Hematopoietic multipotent progenitor cell treated with erythropoietin and hydrocortisone succinate and interleukin-3 and kit ligand, for 8 days (in vitro differentiated cells): ENCODE measurements at regions not wholly inside any gene's neighbourhood (a gene's known extent, or its start where the extent isn't known, plus 50 kb on each side); places are given as distances from the start of the nearest gene placed in this dataset.
"Not testable (repeated sequence)": the region's sequence is repeated elsewhere in the genome, so short reads cannot be mapped to it uniquely, and the experiment has no call there.

ENCODE experiments used
- DNase-seq: peaks from one replicate; pipeline ENCODE4 v3.0.0-alpha.2; 2015

- DNase-seq: no peak
These were observed 192.5 kb upstream of the SEMA3C start for GRCh38 chr7:81111358-81111757.

- DNase-seq: no peak
These were observed 191.8 kb upstream of the SEMA3C start for GRCh38 chr7:81110673-81111072.

DNA sequence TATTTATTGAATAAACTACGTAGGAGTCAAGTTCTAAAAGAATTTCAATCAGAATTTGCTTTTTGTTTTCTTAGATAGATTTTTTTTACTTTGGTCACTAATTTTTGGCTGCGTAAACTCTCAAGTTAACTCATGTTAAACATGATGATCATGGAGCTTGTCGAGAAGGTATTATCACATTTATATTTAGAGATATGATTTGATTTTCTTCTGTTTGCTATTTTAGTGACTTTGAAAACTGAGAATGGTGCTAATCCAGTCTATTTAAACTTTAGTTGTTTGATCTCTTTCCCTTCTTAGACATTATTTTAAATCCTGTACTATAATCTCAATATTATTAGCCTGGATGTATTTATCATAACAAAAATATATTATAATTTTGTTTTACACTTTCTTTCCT, 179.4 kb upstream of the SEMA3C start:
- DNase-seq: no peak

DNA sequence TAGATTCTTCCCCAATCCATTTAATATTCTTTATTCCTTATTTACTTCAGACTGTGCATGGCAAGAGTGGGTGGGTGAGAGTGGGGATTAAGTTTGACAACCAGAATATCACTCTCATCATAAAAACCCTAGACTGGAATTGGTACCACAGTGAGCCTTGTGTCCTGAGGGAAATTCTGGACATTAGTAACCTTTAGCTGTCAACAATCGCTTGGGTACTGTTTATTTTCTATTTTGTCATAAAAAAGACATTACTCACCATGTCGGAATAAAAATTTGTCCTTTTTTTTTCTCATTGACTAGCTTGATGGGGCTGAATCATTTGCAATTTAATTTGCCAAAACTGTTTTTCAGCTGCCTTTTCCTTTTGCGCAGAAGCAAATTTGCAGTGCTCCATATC, 176.1 kb upstream of the SEMA3C start:
- DNase-seq: no peak

DNA sequence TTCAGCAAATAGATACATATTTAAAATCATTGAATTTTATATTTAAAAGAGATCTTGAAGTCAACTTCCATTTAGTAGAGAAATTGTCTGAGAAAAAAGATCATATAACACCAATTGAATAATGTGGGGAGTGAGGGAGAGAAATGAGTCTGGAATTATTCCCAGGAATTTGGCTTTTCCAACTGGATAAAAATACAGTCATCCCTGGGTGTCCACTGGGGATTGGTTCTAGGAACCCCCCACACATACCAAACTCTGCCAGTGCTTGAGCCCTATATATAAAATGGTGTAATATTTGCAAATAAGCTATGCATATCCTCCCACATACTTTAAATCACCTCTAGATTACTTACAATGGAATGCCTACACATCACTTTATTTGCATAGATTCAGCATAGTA, 162.8 kb upstream of the SEMA3C start:
- DNase-seq: no peak

DNA sequence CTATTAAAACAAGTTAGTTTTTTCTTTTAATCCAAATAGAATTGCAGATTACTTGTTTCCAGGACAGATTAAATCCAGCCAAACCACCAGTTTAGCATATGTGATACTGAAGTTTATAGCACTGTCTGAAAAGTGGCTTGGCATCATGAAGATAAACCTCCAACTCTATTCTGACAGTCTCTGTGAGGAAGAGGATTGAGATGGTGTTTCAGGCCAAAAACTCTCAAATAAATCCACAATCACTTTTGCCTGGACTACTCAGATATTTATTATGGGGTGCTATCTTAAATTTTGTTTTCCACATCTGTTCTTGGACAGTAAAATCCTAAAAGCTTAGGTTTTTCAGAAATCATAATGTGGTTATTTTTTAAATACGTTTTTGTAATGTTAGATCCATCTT, 161.7 kb upstream of the SEMA3C start:
- no peak for DNase-seq

DNA sequence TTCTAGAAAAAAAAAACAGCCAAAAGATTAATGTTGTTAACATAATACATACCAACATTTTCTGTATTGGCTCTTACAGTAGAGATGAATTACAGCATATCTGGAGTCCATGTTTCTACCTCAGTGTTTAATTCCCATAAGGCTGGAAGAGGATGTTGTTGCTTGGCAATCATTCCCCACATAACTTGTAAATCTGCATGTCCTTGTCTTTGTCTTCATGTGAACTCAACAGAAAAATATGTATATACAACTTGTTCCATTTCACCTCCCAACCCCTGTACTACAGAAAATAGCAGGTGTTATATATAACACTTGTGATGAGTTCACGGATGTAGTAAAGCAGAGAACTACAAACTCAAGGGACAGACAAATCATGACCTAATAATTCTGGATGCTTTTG, 160.9 kb upstream of the SEMA3C start:
- no peak for DNase-seq

- no peak for DNase-seq
These were observed 156.3 kb upstream of the SEMA3C start for GRCh38 chr7:81075150-81075549.

DNA sequence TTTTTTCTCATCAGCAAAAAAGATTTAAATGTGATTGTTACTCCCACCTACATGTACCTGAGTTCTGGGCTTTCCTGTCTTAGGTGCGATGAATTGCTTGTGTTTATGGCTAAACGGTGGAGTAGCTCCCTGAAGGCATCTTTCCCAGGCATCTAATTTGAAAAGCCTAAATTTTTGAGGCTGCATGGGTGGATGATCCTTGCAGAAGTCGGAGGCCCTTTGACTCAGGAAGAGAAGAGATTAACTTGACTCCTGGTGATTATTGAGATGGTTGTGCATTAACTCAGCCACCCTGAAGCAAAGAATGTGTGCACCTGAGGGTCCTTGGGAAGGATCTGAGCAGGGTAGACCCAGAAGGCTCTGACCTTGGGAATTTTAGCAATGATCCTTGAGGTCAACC, 155.6 kb upstream of the SEMA3C start:
- DNase-seq: no peak

DNA sequence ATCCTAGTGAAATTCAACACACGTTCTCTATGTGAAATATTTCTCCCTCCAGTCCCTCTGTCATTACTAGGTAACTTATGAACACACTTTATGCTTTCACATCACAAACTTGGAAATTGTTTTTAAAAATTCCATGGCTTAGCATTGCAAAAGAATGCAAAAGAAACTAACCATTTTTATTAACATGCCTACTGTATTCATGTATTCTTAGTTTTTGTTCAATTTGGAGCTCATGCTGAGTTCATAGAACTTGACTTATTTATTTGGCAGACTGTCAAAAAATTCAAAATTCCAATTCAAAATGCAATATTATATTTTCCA, 155.0 kb upstream of the SEMA3C start:
- no peak for DNase-seq

DNA sequence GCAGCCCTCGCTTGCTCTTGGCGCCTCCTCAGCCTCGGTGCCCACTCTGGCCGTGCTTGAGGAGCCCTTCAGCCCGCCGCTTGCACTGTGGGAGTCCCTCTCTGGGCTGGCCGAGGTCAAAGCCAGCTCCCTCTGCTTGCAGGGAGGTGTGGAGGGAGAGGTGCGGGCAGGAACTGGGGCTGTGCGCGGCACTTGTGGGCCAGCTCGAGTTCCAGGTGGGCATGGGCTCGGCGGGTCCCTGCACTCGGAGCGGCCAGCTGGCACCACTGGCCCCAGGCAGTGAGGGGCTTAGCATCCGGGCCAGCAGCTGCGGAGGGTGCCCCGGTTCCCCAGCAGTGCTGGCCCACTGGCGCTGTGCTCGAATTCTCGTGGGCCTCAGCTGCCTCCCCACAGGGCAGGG, 152.1 kb upstream of the SEMA3C start:
- DNase-seq: no peak

- DNase-seq: no peak
These were observed 147.9 kb upstream of the SEMA3C start for GRCh38 chr7:81066797-81067196.

GRCh38 chr7:81064426-81064825, 145.6 kb upstream of the SEMA3C start:
- no peak for DNase-seq

GRCh38 chr7:81062755-81063154, 143.9 kb upstream of the SEMA3C start:
- no peak for DNase-seq

DNA sequence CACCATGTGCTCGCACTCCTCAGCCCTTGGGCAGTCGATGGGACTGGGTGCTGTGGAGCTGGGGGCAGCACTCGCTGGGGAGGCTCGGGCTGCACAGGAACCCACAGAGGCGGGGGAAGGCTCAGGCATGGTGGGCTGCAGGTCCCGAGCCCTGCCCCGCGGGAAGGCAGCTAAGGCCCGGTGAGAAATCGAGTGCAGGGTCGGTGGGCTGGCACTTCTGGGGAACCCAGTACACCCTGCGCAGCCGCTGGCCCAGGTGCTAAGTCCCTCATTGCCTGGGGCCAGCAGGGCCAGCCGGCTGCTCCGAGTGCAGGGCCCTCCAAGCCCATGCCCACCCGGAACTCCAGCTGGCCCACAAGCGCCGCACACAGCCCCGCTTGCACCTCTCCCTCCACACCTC, 138.6 kb upstream of the SEMA3C start:
- not testable (repeated sequence) for DNase-seq

DNA sequence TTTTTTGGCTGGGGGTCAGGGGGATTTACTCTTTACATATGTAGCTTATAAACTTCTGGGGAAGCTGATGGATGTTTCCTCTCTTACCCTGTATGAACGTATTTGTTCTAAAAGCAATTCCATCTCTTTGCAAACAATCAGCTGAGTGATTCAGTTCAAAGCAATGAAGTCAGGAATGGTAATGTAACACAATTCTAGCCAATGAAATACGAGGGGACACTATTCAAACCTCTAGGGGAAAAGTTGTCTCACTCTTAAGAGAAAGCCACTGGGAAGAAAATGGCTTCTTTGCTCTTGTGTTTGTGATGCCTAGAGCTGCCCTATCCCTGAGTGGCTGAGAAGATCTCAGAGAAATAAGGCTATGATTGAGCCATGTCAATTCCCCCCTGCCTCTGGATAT, 134.8 kb upstream of the SEMA3C start:
- DNase-seq: no peak

GRCh38 chr7:81051811-81052413, 133.1 kb upstream of the SEMA3C start:
- no peak for DNase-seq

- no peak for DNase-seq
These were observed 126.7 kb upstream of the SEMA3C start for GRCh38 chr7:81045491-81046030.

GRCh38 chr7:81042646-81043045, 123.8 kb upstream of the SEMA3C start:
- not testable (repeated sequence) for DNase-seq

DNA sequence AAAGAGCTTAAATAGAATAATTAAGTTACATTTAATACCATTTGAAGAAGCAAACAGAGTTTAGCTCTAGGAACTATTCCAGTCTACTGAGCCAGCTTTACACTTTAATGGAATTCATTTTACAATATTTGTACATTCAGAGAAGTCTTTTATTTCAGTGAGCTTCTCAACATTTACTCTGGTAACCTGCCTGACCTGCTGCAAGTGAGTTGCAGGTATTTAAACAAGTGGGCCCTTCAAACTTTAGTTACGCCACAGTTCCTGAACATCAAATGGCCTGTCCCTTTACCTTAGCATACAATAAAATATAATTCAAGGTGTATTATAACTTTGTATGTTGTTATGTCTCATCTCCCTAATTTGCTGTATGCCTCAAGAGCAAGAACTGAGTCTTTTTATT, 121.6 kb upstream of the SEMA3C start:
- DNase-seq: no peak

- DNase-seq: no peak
These were observed 118.0 kb upstream of the SEMA3C start for GRCh38 chr7:81036871-81037270.

DNA sequence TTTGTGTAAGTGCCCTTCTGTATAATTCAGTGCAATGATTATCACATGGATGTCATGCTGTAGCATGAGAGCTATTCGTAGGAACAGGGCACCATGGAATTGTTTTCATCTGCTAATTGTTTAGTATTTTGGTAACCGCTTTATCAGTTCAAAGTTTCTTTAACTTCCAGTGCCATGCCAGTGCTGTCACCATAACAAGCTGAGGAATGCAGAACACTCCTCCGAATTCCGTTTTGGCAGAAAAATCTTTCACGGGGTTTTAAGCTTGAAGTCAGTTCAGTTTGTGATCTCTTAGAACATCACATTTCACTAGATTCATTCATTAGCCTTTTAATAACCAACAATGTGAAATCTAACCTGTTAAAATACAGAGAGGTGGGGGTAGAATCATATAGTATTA, 117.2 kb upstream of the SEMA3C start:
- no peak for DNase-seq

DNA sequence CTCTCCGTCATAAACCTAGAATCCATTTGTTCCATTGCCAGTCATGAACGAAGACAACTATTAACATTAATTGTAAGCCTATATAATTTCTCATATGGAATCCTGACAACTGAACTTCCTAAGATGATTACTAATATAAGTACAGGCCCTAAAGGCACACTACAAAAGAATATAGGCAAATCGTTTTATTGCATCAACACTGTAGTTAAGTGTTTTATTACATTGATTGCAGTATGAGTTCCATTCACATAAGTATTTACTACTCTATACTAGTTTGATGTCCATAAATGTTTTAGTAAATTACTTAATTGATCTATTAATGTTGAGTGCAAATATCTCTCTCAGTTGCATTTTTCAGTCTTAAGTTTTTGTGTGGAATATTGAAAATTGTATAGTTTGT, 113.1 kb upstream of the SEMA3C start:
- no peak for DNase-seq

- DNase-seq: no peak
These were observed 112.4 kb upstream of the SEMA3C start for GRCh38 chr7:81031243-81031642.

DNA sequence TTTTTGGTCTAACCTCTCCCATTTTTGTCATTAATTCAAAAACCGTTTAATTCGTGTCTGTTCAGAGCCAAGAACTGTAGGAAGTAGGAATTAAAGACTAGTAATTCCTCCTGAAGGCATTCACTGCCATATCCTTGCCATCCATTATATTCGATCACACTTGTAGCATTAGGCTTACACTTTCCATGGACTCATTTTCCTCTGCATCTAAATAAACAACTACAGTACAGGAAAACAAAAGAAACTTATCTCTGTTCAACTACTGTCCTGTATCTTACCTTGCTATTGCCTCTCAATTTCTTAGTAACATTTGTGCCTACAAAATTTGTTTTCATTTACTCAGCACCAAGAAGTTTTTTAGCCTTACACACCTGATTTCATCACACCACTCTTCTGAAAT, 111.6 kb upstream of the SEMA3C start:
- no peak for DNase-seq

DNA sequence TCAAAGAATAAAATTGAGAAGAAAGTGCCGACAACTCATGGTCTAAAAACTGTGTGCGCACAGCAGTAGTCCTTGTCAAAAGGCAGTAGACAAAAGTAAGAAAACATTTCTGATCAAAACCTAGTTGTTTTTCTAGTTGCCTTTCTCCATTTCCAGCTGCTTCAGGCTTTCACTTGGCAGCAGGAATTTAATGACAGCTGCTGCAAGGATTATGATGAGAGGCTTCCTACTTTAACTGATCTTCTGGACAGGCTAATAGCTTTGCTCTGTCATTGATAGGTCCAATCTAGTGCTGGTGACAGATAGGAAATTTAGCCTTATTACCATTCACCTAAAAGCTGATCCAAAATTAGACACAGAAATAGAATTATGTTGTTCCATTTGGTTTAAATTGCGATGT, 110.7 kb upstream of the SEMA3C start:
- no peak for DNase-seq
